Caco-2 (cell line): ENCODE measurements at regions not wholly inside any gene's neighbourhood (a gene's known extent, or its start where the extent isn't known, plus 50 kb on each side); places are given as distances from the start of the nearest gene placed in this dataset.

Experiments used
- BruUV-seq: library from RNA; stranded (reverse); fragments of 400-500 nt; replicated peaks from 2 replicates; lab custom pipeline; 2021; lab: Mats Ljungman, UMichigan
- CTCF ChIA-PET: fragments of 300-600 bp; sonication (Branson Sonifier 250); formaldehyde crosslinking; loops from one replicate; lab custom pipeline; 2022; ENCODE audit warnings: antibody characterized with exemption; lab: Charles Lee
- POLR2A ChIA-PET: fragments of 300-600 bp; sonication (Branson Sonifier 250); formaldehyde crosslinking; loops from one replicate; lab custom pipeline; 2022; ENCODE audit warnings: antibody characterized with exemption; lab: Charles Lee
- DNase-seq, 2 experiments: peaks; one replicate each; pipeline versions ENCODE4 v3.0.0 to v3.0.0-alpha.2; 2020 to 2022
- H3K27me3 ChIP-seq: replicated peaks from 2 replicates; pipeline ENCODE4 v1.6.0; 2011; ENCODE audit warnings: low read length; ENCODE audit not compliant: control insufficient read depth, insufficient read depth
- H3K36me3 ChIP-seq: 2 replicates; pipeline ENCODE4 v1.5.1; 2011; ENCODE audit warnings: low read length; ENCODE audit not compliant: control insufficient read depth, insufficient read depth
- H3K4me1 ChIP-seq: fragments of 250-450 bp; sonication (Bioruptor Pico); 2 replicates; pipeline ENCODE4 v1.5.1; 2020; ENCODE audit warnings: mild to moderate bottlenecking
- H3K4me3 ChIP-seq: 2 replicates; pipeline ENCODE4 v1.5.1; 2011; ENCODE audit warnings: low read depth, mild to moderate bottlenecking, control low read depth, low read length
- H3K9me3 ChIP-seq: fragments of 250-450 bp; sonication (Bioruptor Pico); 2 replicates; pipeline ENCODE4 v1.5.1; 2020; ENCODE audit warnings: mild to moderate bottlenecking, moderate library complexity
- H3K27ac Mint-ChIP-seq: one replicate; pipeline ENCODE4 v1.8.0; 2022; ENCODE audit warnings: mixed read lengths; ENCODE audit not compliant: unreplicated experiment
- H3K27me3 Mint-ChIP-seq: one replicate; pipeline ENCODE4 v1.8.0; 2022; ENCODE audit warnings: mixed read lengths; ENCODE audit not compliant: insufficient read depth, unreplicated experiment
- H3K36me3 Mint-ChIP-seq: one replicate; pipeline ENCODE4 v1.8.0; 2022; ENCODE audit warnings: mild to moderate bottlenecking, mixed read lengths; ENCODE audit not compliant: insufficient read depth, unreplicated experiment
- H3K4me1 Mint-ChIP-seq: one replicate; pipeline ENCODE4 v1.8.0; 2022; ENCODE audit warnings: low read depth, mixed read lengths; ENCODE audit not compliant: unreplicated experiment
- H3K4me3 Mint-ChIP-seq: one replicate; pipeline ENCODE4 v1.8.0; 2022; ENCODE audit warnings: mild to moderate bottlenecking, moderate library complexity, mixed read lengths; ENCODE audit not compliant: unreplicated experiment
- H3K9me3 Mint-ChIP-seq: one replicate; pipeline ENCODE4 v1.8.0; 2022; ENCODE audit warnings: mixed read lengths; ENCODE audit not compliant: unreplicated experiment
- intact Hi-C: fragments of 100-400 bp; cut with micrococcal nuclease; formaldehyde crosslinking; loops from one replicate; pipeline ENCODE4 v1.10.0; 2022; ENCODE audit not compliant: unreplicated experiment
- TF ChIP-seq, protein P1 (sequence below), 2 experiments: fragments of 200-600 bp in 1 of 2; IDR thresholded peaks; 1 replicate in 1 of 2; 2 replicates in 1 of 2; pipeline versions ENCODE4 v1.5.1 to v1.8.0; 2011 to 2022; ENCODE audit warnings: antibody characterized with exemption in 1 of 2, control low read depth in 1 of 2, inconsistent platforms in 1 of 2, low read depth in 1 of 2, low read length in 1 of 2, mild to moderate bottlenecking in 1 of 2, moderate library complexity in 1 of 2; ENCODE audit not compliant: insufficient read depth in 1 of 2, severe bottlenecking in 1 of 2, unreplicated experiment in 1 of 2

DNA sequence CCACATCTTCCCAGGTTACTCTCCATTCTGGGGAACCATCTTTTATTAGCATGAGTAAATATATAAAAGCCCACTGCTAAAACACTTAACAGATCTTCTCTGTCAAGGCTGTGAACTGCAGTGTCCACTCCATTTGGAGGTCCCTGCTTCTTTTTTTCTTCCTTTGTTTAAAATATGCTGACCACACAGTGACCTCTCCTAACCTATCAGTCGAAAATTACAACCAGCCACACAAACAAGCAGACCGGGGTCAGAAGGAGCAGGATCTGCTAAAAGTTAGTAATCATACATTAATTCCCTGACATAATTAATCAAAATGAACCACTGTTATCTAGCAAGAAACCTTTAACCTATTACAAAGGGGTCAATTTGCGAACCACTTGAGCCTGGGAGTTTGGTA is 427.9 kb upstream of the NR2F2 start:
- H3K27ac Mint-ChIP-seq = no peak overlapping the region
- H3K4me1 Mint-ChIP-seq = no peaks in the 10 kb centered on the region
- CTCF ChIA-PET = no interaction called here
- TF ChIP-seq, protein P1, sequence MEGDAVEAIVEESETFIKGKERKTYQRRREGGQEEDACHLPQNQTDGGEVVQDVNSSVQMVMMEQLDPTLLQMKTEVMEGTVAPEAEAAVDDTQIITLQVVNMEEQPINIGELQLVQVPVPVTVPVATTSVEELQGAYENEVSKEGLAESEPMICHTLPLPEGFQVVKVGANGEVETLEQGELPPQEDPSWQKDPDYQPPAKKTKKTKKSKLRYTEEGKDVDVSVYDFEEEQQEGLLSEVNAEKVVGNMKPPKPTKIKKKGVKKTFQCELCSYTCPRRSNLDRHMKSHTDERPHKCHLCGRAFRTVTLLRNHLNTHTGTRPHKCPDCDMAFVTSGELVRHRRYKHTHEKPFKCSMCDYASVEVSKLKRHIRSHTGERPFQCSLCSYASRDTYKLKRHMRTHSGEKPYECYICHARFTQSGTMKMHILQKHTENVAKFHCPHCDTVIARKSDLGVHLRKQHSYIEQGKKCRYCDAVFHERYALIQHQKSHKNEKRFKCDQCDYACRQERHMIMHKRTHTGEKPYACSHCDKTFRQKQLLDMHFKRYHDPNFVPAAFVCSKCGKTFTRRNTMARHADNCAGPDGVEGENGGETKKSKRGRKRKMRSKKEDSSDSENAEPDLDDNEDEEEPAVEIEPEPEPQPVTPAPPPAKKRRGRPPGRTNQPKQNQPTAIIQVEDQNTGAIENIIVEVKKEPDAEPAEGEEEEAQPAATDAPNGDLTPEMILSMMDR (IDR thresholded peaks at IDR 0.05; ENCODE audit: insufficient read depth in 1 of 2, low read depth in 1 of 2, low read length in 1 of 2, severe bottlenecking in 1 of 2, unreplicated experiment in 1 of 2) = no peak
- no peaks in the 10 kb centered on the region for H3K27me3 Mint-ChIP-seq
- no TSS peak for BruUV-seq
- Histone ChIP-seq H3K36me3 (no peaks in the 10 kb centered on the region), H3K4me3 (no peak overlapping the region), H3K27me3 (no peaks in the 10 kb centered on the region), H3K9me3 (no peaks in the 10 kb centered on the region), H3K4me1 (no peaks in the 10 kb centered on the region)
- H3K9me3 Mint-ChIP-seq = no peaks in the 10 kb centered on the region
- DNase-seq = no peak
- no peaks in the 10 kb centered on the region for H3K36me3 Mint-ChIP-seq
- intact Hi-C loops = no loop called here
- H3K4me3 Mint-ChIP-seq = no peak overlapping the region
- POLR2A ChIA-PET = no interaction called here

DNA sequence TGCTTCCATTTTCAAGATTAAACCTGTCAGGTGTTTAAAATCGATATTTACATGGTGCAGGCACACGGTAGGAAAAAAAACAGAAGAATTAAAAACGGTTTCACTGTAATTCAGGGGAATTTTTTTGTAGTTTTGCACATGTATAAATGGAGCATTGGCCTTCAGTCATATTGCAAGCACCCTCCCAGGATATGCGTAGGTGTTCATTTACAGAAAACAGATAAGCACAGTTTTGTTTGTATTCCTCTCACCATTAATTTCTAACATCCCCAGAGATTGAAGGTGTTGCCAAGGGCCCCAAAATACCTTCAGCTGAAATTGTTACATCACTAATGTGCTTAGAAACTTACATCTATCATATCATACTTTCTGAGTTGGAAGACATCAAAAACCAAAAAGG is 427.1 kb upstream of the NR2F2 start:
- H3K27me3 Mint-ChIP-seq = no peaks in the 10 kb centered on the region
- intact Hi-C loops = no loop called here
- H3K4me1 ChIP-seq = no peaks in the 10 kb centered on the region
- no peaks in the 10 kb centered on the region for H3K4me1 Mint-ChIP-seq
- BruUV-seq = no TSS peak
- H3K4me3 Mint-ChIP-seq = no peak overlapping the region
- H3K9me3 Mint-ChIP-seq = no peaks in the 10 kb centered on the region
- H3K36me3 Mint-ChIP-seq = no peaks in the 10 kb centered on the region
- TF ChIP-seq, protein P1 (IDR thresholded peaks at IDR 0.05; ENCODE audit: insufficient read depth in 1 of 2, low read depth in 1 of 2, low read length in 1 of 2, severe bottlenecking in 1 of 2, unreplicated experiment in 1 of 2) = no peak
- H3K36me3 ChIP-seq = no peaks in the 10 kb centered on the region
- H3K4me3 ChIP-seq = no peak overlapping the region
- no peaks in the 10 kb centered on the region for H3K27me3 ChIP-seq
- no peaks in the 10 kb centered on the region for H3K9me3 ChIP-seq
- no peak overlapping the region for H3K27ac Mint-ChIP-seq
- ChIA-PET CTCF (no interaction called here), POLR2A (no interaction called here)
- DNase-seq = no peak

DNA sequence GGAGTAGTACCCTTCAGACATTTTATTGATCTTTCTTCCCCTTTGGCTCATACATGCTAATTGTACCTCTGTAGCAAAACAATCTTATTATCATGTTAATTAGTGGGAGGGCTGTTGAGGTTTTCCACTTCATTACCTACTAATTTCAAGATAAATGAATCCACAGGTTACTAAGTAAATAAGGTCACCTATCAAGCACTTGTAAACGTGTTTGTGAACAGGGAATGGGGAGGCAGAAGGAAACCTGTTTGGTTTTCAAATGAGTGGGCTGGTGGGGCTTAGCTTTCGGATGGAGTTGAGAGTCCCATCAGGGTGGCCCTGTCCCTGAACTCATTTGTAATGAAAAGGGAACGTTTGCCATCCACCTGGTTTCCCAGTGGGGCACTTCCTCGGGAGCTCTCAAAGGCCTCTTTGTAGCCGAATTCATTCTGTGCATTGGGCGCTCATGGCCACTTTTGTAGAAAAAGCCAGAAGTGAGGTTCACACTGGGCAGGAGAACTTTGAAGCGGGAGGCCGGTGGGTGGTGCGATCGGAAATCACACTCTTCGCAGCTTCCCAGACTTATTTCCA is 419.8 kb upstream of the NR2F2 start:
- Histone ChIP-seq H3K9me3 (no peaks in the 10 kb centered on the region), H3K4me1 (peaks cover 10% of the 10 kb centered on the region), H3K27me3 (no peaks in the 10 kb centered on the region), H3K4me3 (no peak overlapping the region), H3K36me3 (no peaks in the 10 kb centered on the region)
- no TSS peak for BruUV-seq
- H3K4me3 Mint-ChIP-seq = no peak overlapping the region
- intact Hi-C loops = no loop called here
- no peak overlapping the region for H3K27ac Mint-ChIP-seq
- CTCF ChIA-PET = no interaction called here
- H3K9me3 Mint-ChIP-seq = no peaks in the 10 kb centered on the region
- peaks cover 7% of the 10 kb centered on the region for H3K4me1 Mint-ChIP-seq
- no peaks in the 10 kb centered on the region for H3K36me3 Mint-ChIP-seq
- no peaks in the 10 kb centered on the region for H3K27me3 Mint-ChIP-seq
- no peak for DNase-seq
- POLR2A ChIA-PET = interaction anchor here (0.7 kb wide), 1 partner anchor 345 kb away, joined by 3 read pairs; no protein-coding TSS in a partner anchor
- TF ChIP-seq, protein P1 (IDR thresholded peaks at IDR 0.05; ENCODE audit: insufficient read depth in 1 of 2, low read depth in 1 of 2, low read length in 1 of 2, severe bottlenecking in 1 of 2, unreplicated experiment in 1 of 2) = no peak
